Liver (tissue), 7 donors: ENCODE measurements at regions not wholly inside any gene's neighbourhood (a gene's known extent, or its start where the extent isn't known, plus 50 kb on each side); places are given as distances from the start of the nearest gene placed in this dataset.

Experiments
- DNase-seq: peaks from one replicate; pipeline ENCODE4 v3.0.0-alpha.2; 2017; ENCODE audit warnings: low spot score
- H3K27ac ChIP-seq, 2 donors: one replicate each; pipeline ENCODE4 v1.7.0; 2013; ENCODE audit warnings: inconsistent platforms in 2 of 2, low read length in 2 of 2, control low read depth in 1 of 2, low read depth in 1 of 2, mild to moderate bottlenecking in 1 of 2
- H3K27me3 ChIP-seq, 4 donors: one replicate each; pipeline versions ENCODE4 v1.6.1 to v1.7.0; 2013; ENCODE audit warnings: low read length in 3 of 4, inconsistent platforms in 1 of 4, mild to moderate bottlenecking in 1 of 4, moderate library complexity in 1 of 4; ENCODE audit not compliant: control insufficient read depth in 4 of 4, insufficient read depth in 4 of 4
- H3K36me3 ChIP-seq, 4 donors: one replicate each; pipeline versions ENCODE4 v1.6.1 to v1.7.0; 2013; ENCODE audit warnings: low read length in 3 of 4, mild to moderate bottlenecking in 3 of 4, low read depth in 1 of 4, moderate library complexity in 1 of 4; ENCODE audit not compliant: control insufficient read depth in 4 of 4, insufficient read depth in 3 of 4
- H3K4me1 ChIP-seq, 4 donors: one replicate each; pipeline versions ENCODE4 v1.6.1 to v1.7.0; 2013; ENCODE audit warnings: low read length in 3 of 4, mild to moderate bottlenecking in 3 of 4, moderate library complexity in 1 of 4; ENCODE audit not compliant: control insufficient read depth in 4 of 4, insufficient read depth in 4 of 4
- H3K4me3 ChIP-seq, 3 donors: one replicate each; pipeline versions ENCODE4 v1.6.1 to v1.7.0; 2013; ENCODE audit warnings: low read length in 3 of 3, control low read depth in 1 of 3, low read depth in 1 of 3, mild to moderate bottlenecking in 1 of 3
- H3K9ac ChIP-seq, 2 donors: one replicate each; pipeline ENCODE4 v1.7.0; 2013; ENCODE audit warnings: low read length in 2 of 2, mild to moderate bottlenecking in 2 of 2, moderate library complexity in 2 of 2, control low read depth in 1 of 2, low read depth in 1 of 2
- H3K9me3 ChIP-seq, 4 donors: one replicate each; pipeline versions ENCODE4 v1.6.1 to v1.7.0; 2013; ENCODE audit warnings: low read length in 3 of 4; ENCODE audit not compliant: control insufficient read depth in 4 of 4
- ATF3 ChIP-seq: IDR thresholded peaks from 2 replicates; pipeline ENCODE4 v1.6.1; 2016; ENCODE audit warnings: antibody characterized with exemption
- EGR1 ChIP-seq, 2 donors: IDR thresholded peaks; 2 replicates each; pipeline ENCODE4 v1.6.1; 2016 to 2018; ENCODE audit warnings: antibody characterized with exemption in 2 of 2, low read depth in 2 of 2
- FOXA2 ChIP-seq: IDR thresholded peaks from 2 replicates; pipeline ENCODE4 v1.6.1; 2016; ENCODE audit warnings: antibody characterized with exemption
- GABPA ChIP-seq, 2 donors: IDR thresholded peaks in 1 of 2; conservative IDR thresholded peaks in 1 of 2; 2 replicates each; pipeline ENCODE4 v1.6.1; 2016; ENCODE audit warnings: antibody characterized with exemption in 2 of 2, mild to moderate bottlenecking in 1 of 2, moderate library complexity in 1 of 2
- HNF4A ChIP-seq, 2 donors: conservative IDR thresholded peaks; 2 replicates each; pipeline ENCODE4 v1.6.1; 2016; ENCODE audit warnings: antibody characterized with exemption in 2 of 2, mild to moderate bottlenecking in 2 of 2
- JUND ChIP-seq, 2 donors: IDR thresholded peaks; 2 replicates each; pipeline ENCODE4 v1.6.1; 2016; ENCODE audit warnings: antibody characterized with exemption in 2 of 2
- NR2F2 ChIP-seq: IDR thresholded peaks from 2 replicates; pipeline ENCODE4 v1.6.1; 2016; ENCODE audit warnings: antibody characterized with exemption
- RAD21 ChIP-seq, 2 donors: IDR thresholded peaks; 2 replicates each; pipeline ENCODE4 v1.6.1; 2016; ENCODE audit warnings: antibody characterized with exemption in 2 of 2, mild to moderate bottlenecking in 2 of 2
- REST ChIP-seq: IDR thresholded peaks from 2 replicates; pipeline ENCODE4 v1.6.1; 2016; ENCODE audit warnings: antibody characterized with exemption, mild to moderate bottlenecking
- RXRA ChIP-seq, 2 donors: IDR thresholded peaks; 2 replicates each; pipeline ENCODE4 v1.6.1; 2017 to 2018; ENCODE audit warnings: antibody characterized with exemption in 2 of 2, mild to moderate bottlenecking in 1 of 2
- SP1 ChIP-seq: IDR thresholded peaks from 2 replicates; pipeline ENCODE4 v1.6.1; 2018; ENCODE audit warnings: antibody characterized with exemption, mild to moderate bottlenecking
- TAF1 ChIP-seq: conservative IDR thresholded peaks from 2 replicates; pipeline ENCODE4 v1.6.1; 2016; ENCODE audit warnings: antibody characterized with exemption, mild to moderate bottlenecking
- YY1 ChIP-seq: IDR thresholded peaks from 2 replicates; pipeline ENCODE4 v1.6.1; 2016; ENCODE audit warnings: antibody characterized with exemption, mild to moderate bottlenecking
- ZBTB33 ChIP-seq: IDR thresholded peaks from 2 replicates; pipeline ENCODE4 v1.6.1; 2016; ENCODE audit warnings: antibody characterized with exemption
- WGBS: extraction: QIAGEN DNeasy Blood & Tissue Kit; methylation state at CpG from one replicate; pipeline ENCODE4 v1.1.7; 2013; 5-methylcytosine and 5-hydroxymethylcytosine counted together
- TF ChIP-seq, protein P1 (sequence below): IDR thresholded peaks from 2 replicates; pipeline ENCODE4 v1.6.1; 2016; ENCODE audit warnings: antibody characterized with exemption
- donor health status: healthy.
- donor health status: healthy.
- donor health status: healthy.
- donor health status: healthy.

GRCh38 chr4:156659570-156659969, 312.0 kb downstream of the PDGFC start:
- no peak for DNase-seq

GRCh38 chr4:156656896-156657295, 314.7 kb downstream of the PDGFC start:
- Histone ChIP-seq H3K9me3 (peaks cover 0 to 2% (median 0%) of the 10 kb centered on the region in 4 donors), H3K27me3 (no peaks in the 10 kb centered on the region), H3K27ac (no peak overlapping the region), H3K9ac (no peak overlapping the region), H3K4me3 (no peak overlapping the region), H3K36me3 (no peaks in the 10 kb centered on the region), H3K4me1 (no peaks in the 10 kb centered on the region)
- 83% methylated on average over 2 of the region's 2 CpGs for WGBS
- DNase-seq: no peak
- TF ChIP-seq ATF3 (no peak), RAD21 (IDR thresholded peaks at IDR 0.05) (no peak), EGR1 (IDR thresholded peaks at IDR 0.05; ENCODE audit: low read depth in 2 of 2) (no peak), JUND (IDR thresholded peaks at IDR 0.05) (no peak), HNF4A (conservative IDR thresholded peaks at IDR 0.05) (no peak), FOXA2 (no peak), REST (no peak), TAF1 (no peak), RXRA (IDR thresholded peaks at IDR 0.05) (no peak), NR2F2 (no peak)
- TF ChIP-seq, protein P1, sequence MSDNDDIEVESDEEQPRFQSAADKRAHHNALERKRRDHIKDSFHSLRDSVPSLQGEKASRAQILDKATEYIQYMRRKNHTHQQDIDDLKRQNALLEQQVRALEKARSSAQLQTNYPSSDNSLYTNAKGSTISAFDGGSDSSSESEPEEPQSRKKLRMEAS: no peak

More at GRCh38 chr4:156659570-156659969, 312.0 kb downstream of the PDGFC start:
- no peaks in the 10 kb centered on the region for H3K36me3 ChIP-seq
- WGBS: 47% methylated on average over 2 of the region's 2 CpGs
- no peak overlapping the region for H3K4me3 ChIP-seq
- peaks cover 0 to 2% (median 0%) of the 10 kb centered on the region in 4 donors for H3K9me3 ChIP-seq
- no peak overlapping the region for H3K27ac ChIP-seq
- H3K27me3 ChIP-seq: peaks cover 0 to 3% (median 0%) of the 10 kb centered on the region in 4 donors
- H3K4me1 ChIP-seq: no peaks in the 10 kb centered on the region
- TF ChIP-seq GABPA (IDR thresholded peaks at IDR 0.05 in 1 of 2, conservative IDR thresholded peaks at IDR 0.05 in 1 of 2) (no peak), REST (no peak), ZBTB33 (no peak), YY1 (no peak), NR2F2 (no peak), ATF3 (no peak), HNF4A (conservative IDR thresholded peaks at IDR 0.05) (no peak), FOXA2 (no peak), SP1 (no peak), RXRA (IDR thresholded peaks at IDR 0.05) (no peak), RAD21 (IDR thresholded peaks at IDR 0.05) (no peak)
- TF ChIP-seq, protein P1: no peak
- no peak overlapping the region for H3K9ac ChIP-seq
